GM23338 (cell line): ENCODE measurements at regions not wholly inside any gene's neighbourhood (a gene's known extent, or its start where the extent isn't known, plus 50 kb on each side); places are given as distances from the start of the nearest gene placed in this dataset.
A peak's percentile ranks its signal among the peaks of the same experiment; 100 is the strongest.

ENCODE experiments used
- ATAC-seq: fragments of 200-7000 bp; cut with Tn5 transposase; 3 replicates; pipeline ENCODE4 v1.9.1; 2020
- DNase-seq: peaks from one replicate; pipeline ENCODE4 v3.0.0-alpha.2; 2015; ENCODE audit warnings: low spot score
- H2AFZ ChIP-seq: fragments of 200-600 bp; sonication (generic); 2 replicates; pipeline ENCODE4 v1.8.0; 2016; ENCODE audit warnings: antibody characterized with exemption, mild to moderate bottlenecking, moderate library complexity
- H3F3A ChIP-seq: fragments of 200-600 bp; sonication (generic); replicated peaks from 2 replicates; pipeline ENCODE4 v1.8.0; 2017; ENCODE audit warnings: antibody characterized with exemption, mixed run types, low read depth
- H3K27ac ChIP-seq: fragments of 200-600 bp; sonication (generic); 2 replicates; pipeline ENCODE4 v1.6.1; 2016; ENCODE audit warnings: low read depth
- H3K27me3 ChIP-seq: fragments of 200-600 bp; sonication (generic); 2 replicates; pipeline ENCODE4 v1.8.0; 2016; ENCODE audit warnings: mild to moderate bottlenecking, mixed run types, moderate library complexity; ENCODE audit not compliant: insufficient read depth
- H3K36me3 ChIP-seq: fragments of 200-600 bp; sonication (generic); 2 replicates; pipeline ENCODE4 v1.8.0; 2016; ENCODE audit warnings: mild to moderate bottlenecking; ENCODE audit not compliant: insufficient read depth
- H3K4me1 ChIP-seq: fragments of 200-600 bp; sonication (generic); 2 replicates; pipeline ENCODE4 v1.8.0; 2016; ENCODE audit warnings: mild to moderate bottlenecking, moderate library complexity; ENCODE audit not compliant: insufficient read depth
- H3K4me2 ChIP-seq: fragments of 200-600 bp; sonication (generic); 2 replicates; pipeline ENCODE4 v1.7.1; 2017; ENCODE audit warnings: mixed run types
- H3K4me3 ChIP-seq: fragments of 200-600 bp; sonication (generic); 2 replicates; pipeline ENCODE4 v1.6.1; 2016; ENCODE audit warnings: mixed run types
- H3K79me2 ChIP-seq: fragments of 200-600 bp; sonication (generic); replicated peaks from 2 replicates; pipeline ENCODE4 v1.8.0; 2017; ENCODE audit warnings: mild to moderate bottlenecking; ENCODE audit not compliant: insufficient read depth
- H3K9me2 ChIP-seq: fragments of 200-600 bp; sonication (generic); 2 replicates; pipeline ENCODE4 v1.8.0; 2017; ENCODE audit not compliant: insufficient read depth
- H4K20me1 ChIP-seq: fragments of 200-600 bp; sonication (generic); replicated peaks from 2 replicates; pipeline ENCODE4 v1.8.0; 2017; ENCODE audit warnings: mild to moderate bottlenecking; ENCODE audit not compliant: insufficient read depth
- H3K27ac Mint-ChIP-seq: 2 replicates; pipeline ENCODE4 v1.8.0; 2020; ENCODE audit warnings: inconsistent platforms, mild to moderate bottlenecking, moderate library complexity, mixed read lengths
- H3K27me3 Mint-ChIP-seq: 3 replicates; pipeline ENCODE4 v1.8.0; 2022; ENCODE audit warnings: low read depth, mild to moderate bottlenecking, moderate library complexity, mixed read lengths, inconsistent platforms; ENCODE audit not compliant: insufficient read depth, poor library complexity
- H3K36me3 Mint-ChIP-seq: 3 replicates; pipeline ENCODE4 v1.8.0; 2021; ENCODE audit warnings: low read depth, mild to moderate bottlenecking, inconsistent platforms, moderate library complexity, mixed read lengths
- H3K4me1 Mint-ChIP-seq: 3 replicates; pipeline ENCODE4 v1.8.0; 2020; ENCODE audit warnings: mild to moderate bottlenecking, inconsistent platforms, mixed read lengths
- H3K4me3 Mint-ChIP-seq: 3 replicates; pipeline ENCODE4 v1.8.0; 2021; ENCODE audit warnings: moderate library complexity, mild to moderate bottlenecking, inconsistent platforms, mixed read lengths
- H3K9me3 Mint-ChIP-seq: 3 replicates; pipeline ENCODE4 v1.8.0; 2020; ENCODE audit warnings: moderate library complexity, mild to moderate bottlenecking, inconsistent platforms, mixed read lengths
- ETS1 ChIP-seq: IDR thresholded peaks from 2 replicates; pipeline ENCODE4 v1.6.1; 2016; ENCODE audit warnings: antibody characterized with exemption
- EZH2 ChIP-seq: fragments of 200-600 bp; sonication (generic); IDR thresholded peaks from one replicate; pipeline ENCODE4 v1.8.0; 2017; ENCODE audit warnings: antibody characterized with exemption, mild to moderate bottlenecking, low read depth; ENCODE audit not compliant: unreplicated experiment
- NANOG ChIP-seq: IDR thresholded peaks from 2 replicates; pipeline ENCODE4 v1.6.1; 2016; ENCODE audit warnings: antibody characterized with exemption, borderline replicate concordance
- ZNF462 ChIP-seq: fragments of 250-450 bp; sonication (Bioruptor Pico); IDR thresholded peaks from 2 replicates; pipeline ENCODE4 v1.5.0; 2020; ENCODE audit warnings: mild to moderate bottlenecking, moderate library complexity

- H3K4me1 ChIP-seq = peaks cover 68% of the 10 kb centered on the region
- no peak for ATAC-seq
Observed at GRCh38 chr1:59071876-59072582, 224.9 kb upstream of the FGGY start.

More at GRCh38 chr1:59071876-59072582, 224.9 kb upstream of the FGGY start:
- TF ChIP-seq ETS1 = peak; percentile 7; the same call in 1 of the 2 replicates
- TF ChIP-seq ZNF462 (CRISPR knock-in tag) = no peak
- TF ChIP-seq NANOG = peak; percentile 16; the same call in 1 of the 2 replicates
- TF ChIP-seq EZH2 = no peak
- Mint-ChIP-seq H3K27me3 (no peaks in the 10 kb centered on the region), H3K36me3 (no peaks in the 10 kb centered on the region; the same call in 2 of the 3 replicates), H3K27ac (peak overlapping the region; percentile 79), H3K4me1 (peaks cover 56% of the 10 kb centered on the region), H3K4me3 (peak overlapping the region; percentile 5; the same call in 2 of the 3 replicates), H3K9me3 (no peaks in the 10 kb centered on the region)
- DNase-seq = no peak
- Histone ChIP-seq H2AFZ (no peak overlapping the region), H3K4me2 (peak overlapping the region; percentile 35), H3F3A (peaks cover 17% of the 10 kb centered on the region), H4K20me1 (no peaks in the 10 kb centered on the region), H3K36me3 (no peaks in the 10 kb centered on the region), H3K27ac (peak overlapping the region; percentile 72), H3K27me3 (no peaks in the 10 kb centered on the region), H3K79me2 (no peaks in the 10 kb centered on the region; the same call in 1 of the 2 replicates), H3K9me2 (no peaks in the 10 kb centered on the region), H3K4me3 (0 out of 2 replicates have a peak overlapping the region, but pooled peaks have one; percentile 12)
